GM21576 (cell line): ENCODE measurements at regions not wholly inside any gene's neighbourhood (a gene's known extent, or its start where the extent isn't known, plus 50 kb on each side); places are given as distances from the start of the nearest gene placed in this dataset.

Experiments
- ATAC-seq: cut with Tn5 transposase; IDR thresholded peaks from one replicate; pipeline ENCODE4 v1.9.1; 2021; ENCODE audit warnings: mild to moderate bottlenecking, moderate library complexity; ENCODE audit not compliant: unreplicated experiment

GRCh38 chr4:16377887-16378286 is 151.6 kb upstream of the TAPT1 start:
- ATAC-seq, result no peak

- no peak for ATAC-seq
Measured at GRCh38 chr4:16365036-16365569, 138.8 kb upstream of the TAPT1 start.

- no peak for ATAC-seq
Measured at GRCh38 chr4:16360694-16361262, 134.5 kb upstream of the TAPT1 start.

GRCh38 chr4:16353165-16353564 is 126.9 kb upstream of the TAPT1 start:
- no peak for ATAC-seq

GRCh38 chr4:16351161-16351560 is 124.9 kb upstream of the TAPT1 start:
- no peak for ATAC-seq

GRCh38 chr4:16344853-16345252 is 118.6 kb upstream of the TAPT1 start:
- no peak for ATAC-seq

GRCh38 chr4:16337936-16338335 is 111.7 kb upstream of the TAPT1 start:
- ATAC-seq, result no peak

GRCh38 chr4:16334601-16335000 is 108.3 kb upstream of the TAPT1 start:
- no peak for ATAC-seq

- ATAC-seq, result no peak
Measured at GRCh38 chr4:16329797-16330134, 103.5 kb upstream of the TAPT1 start.

- no peak for ATAC-seq
Measured at GRCh38 chr4:16329125-16329796, 103.0 kb upstream of the TAPT1 start.

GRCh38 chr4:16322183-16322582 is 95.9 kb upstream of the TAPT1 start:
- no peak for ATAC-seq

- ATAC-seq, result no peak
Measured at GRCh38 chr4:16315456-16315855, 89.2 kb upstream of the TAPT1 start.

- ATAC-seq, result no peak
Measured at GRCh38 chr4:16310606-16311005, 84.3 kb upstream of the TAPT1 start.

- no peak for ATAC-seq
Measured at GRCh38 chr4:16302648-16303047, 76.4 kb upstream of the TAPT1 start.

- no peak for ATAC-seq
Measured at GRCh38 chr4:16297003-16297402, 70.7 kb upstream of the TAPT1 start.

GRCh38 chr4:16294455-16294854 is 68.2 kb upstream of the TAPT1 start:
- no peak for ATAC-seq

GRCh38 chr4:16293210-16293838 is 67.1 kb upstream of the TAPT1 start:
- no peak for ATAC-seq

- ATAC-seq, result no peak
Measured at GRCh38 chr4:16292585-16292984, 66.3 kb upstream of the TAPT1 start.

GRCh38 chr4:16290681-16291420 is 64.6 kb upstream of the TAPT1 start:
- no peak for ATAC-seq

GRCh38 chr4:16289897-16290554 is 63.8 kb upstream of the TAPT1 start:
- ATAC-seq, result no peak

- no peak for ATAC-seq
Measured at GRCh38 chr4:16284050-16284449, 57.8 kb upstream of the TAPT1 start.
